ENCODE measurements at regions not wholly inside any gene's neighbourhood (a gene's known extent, or its start where the extent isn't known, plus 50 kb on each side); places are given as distances from the start of the nearest gene placed in this dataset.

DNA sequence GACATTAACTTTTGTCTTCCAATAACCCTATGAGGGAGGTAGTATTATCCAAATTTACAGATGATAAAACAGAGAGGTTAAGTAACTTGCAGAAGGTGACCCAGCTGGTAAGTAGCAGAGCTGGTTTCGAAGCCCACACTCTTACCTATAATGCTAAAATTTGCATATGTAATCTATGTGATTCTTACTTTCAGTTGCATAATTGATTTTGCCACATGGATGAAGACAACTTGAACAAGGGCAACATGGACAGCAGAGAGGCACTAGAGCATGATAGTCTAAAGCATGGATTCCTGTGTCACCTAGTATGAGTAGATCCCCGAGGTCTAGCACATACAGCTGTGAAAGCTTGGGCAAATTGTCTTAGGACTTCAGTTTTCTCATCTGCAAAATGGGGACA lies 117.6 kb upstream of the DTNBP1 start:
- H3K4me3 ChIP-seq (ENCODE audit: low read depth, low read length), result no peak overlapping the region
- no peak for TF ChIP-seq CTCF (IDR thresholded peaks at IDR 0.05; ENCODE audit: low read depth, low read length, missing control alignments)

GRCh38 chr6:15779726-15780125 lies 116.9 kb upstream of the DTNBP1 start:
- TF ChIP-seq CTCF (IDR thresholded peaks at IDR 0.05; ENCODE audit: low read depth, low read length, missing control alignments), result no peak
- H3K4me3 ChIP-seq (ENCODE audit: low read depth, low read length), result no peak overlapping the region
- no peak for DNase-seq (ENCODE audit: low read depth)

More for the DNA sequence above, 117.6 kb upstream of the DTNBP1 start:
- no peak for DNase-seq (ENCODE audit: low read depth)

DNA sequence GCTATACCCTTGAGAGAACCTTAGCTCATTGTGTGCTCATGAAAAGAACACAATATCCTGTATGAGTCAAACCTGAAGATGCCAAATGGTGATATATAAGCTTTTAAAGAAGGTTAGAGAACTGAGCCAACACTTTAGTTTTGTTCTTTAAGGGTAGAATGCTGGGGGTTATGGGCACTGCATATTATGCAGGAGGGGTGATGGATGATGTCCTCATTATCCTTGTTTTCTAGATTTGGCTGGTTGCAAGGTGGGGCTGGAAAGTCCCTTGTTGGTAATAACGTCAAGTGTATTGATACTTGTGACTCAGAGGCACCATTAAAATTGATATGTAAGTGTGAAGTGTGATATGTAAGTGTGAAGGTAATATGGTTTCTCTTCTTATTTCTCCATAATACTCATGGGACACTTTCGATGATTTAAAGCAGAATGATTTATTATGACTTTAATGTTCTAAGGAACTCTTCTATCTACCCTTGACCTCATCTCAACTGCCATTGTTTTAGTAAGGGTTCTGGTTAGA lies 113.7 kb upstream of the DTNBP1 start:
- no peak overlapping the region for H3K4me3 ChIP-seq (ENCODE audit: low read depth, low read length)
- no peak for TF ChIP-seq CTCF (IDR thresholded peaks at IDR 0.05; ENCODE audit: low read depth, low read length, missing control alignments)
- no peak for DNase-seq (ENCODE audit: low read depth)

- DNase-seq (ENCODE audit: low read depth), result no peak
- no peak for TF ChIP-seq CTCF (IDR thresholded peaks at IDR 0.05; ENCODE audit: low read depth, low read length, missing control alignments)
Observed at GRCh38 chr6:15775741-15776140, 112.9 kb upstream of the DTNBP1 start.

DNA sequence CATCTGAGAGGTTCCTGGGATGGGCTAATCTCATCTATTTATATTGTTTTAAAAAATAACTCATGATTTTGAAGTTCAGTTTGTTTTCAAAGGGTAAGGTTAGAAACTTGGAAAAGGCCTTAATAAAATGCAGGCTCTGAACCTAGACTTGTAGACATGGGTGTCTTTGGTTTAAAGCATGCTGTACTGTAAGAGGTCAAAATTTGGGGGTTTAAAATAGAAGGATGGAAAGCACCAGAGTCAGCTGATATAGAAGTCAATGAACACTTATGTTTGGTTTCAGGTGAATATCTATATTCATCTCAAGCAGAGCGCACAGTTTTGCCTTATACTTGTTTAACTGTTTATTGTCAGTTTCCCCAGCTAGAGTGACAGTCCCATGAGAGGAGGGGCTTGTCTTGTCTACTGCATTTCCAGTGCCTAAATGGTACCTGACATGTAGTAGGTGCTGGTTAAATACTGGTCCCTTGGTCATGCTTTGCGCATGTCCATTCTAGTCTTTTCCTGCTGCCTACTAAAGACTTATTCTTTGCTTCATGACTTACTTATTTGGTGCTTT lies 112.3 kb upstream of the DTNBP1 start:
- H3K4me3 ChIP-seq (ENCODE audit: low read depth, low read length), result no peak overlapping the region
- no peak for DNase-seq (ENCODE audit: low read depth)
- no peak for TF ChIP-seq CTCF (IDR thresholded peaks at IDR 0.05; ENCODE audit: low read depth, low read length, missing control alignments)

More at GRCh38 chr6:15775741-15776140, 112.9 kb upstream of the DTNBP1 start:
- no peak overlapping the region for H3K4me3 ChIP-seq (ENCODE audit: low read depth, low read length)

- TF ChIP-seq CTCF (IDR thresholded peaks at IDR 0.05; ENCODE audit: low read depth, low read length, missing control alignments), result no peak
- DNase-seq (ENCODE audit: low read depth), result no peak
- H3K4me3 ChIP-seq (ENCODE audit: low read depth, low read length), result no peak overlapping the region
Observed at GRCh38 chr6:15773806-15774410, 111.1 kb upstream of the DTNBP1 start.

Measured in GM12864 (cell line).